Stimulated activated effector memory CD8-positive, alpha-beta T cell treated with anti-CD3 and anti-CD28 coated beads, Interleukin-12 subunit alpha, Interleukin-12 subunit beta, amount 100 ng/mL, for 72 hours (primary cell): ENCODE measurements at regions not wholly inside any gene's neighbourhood (a gene's known extent, or its start where the extent isn't known, plus 50 kb on each side); places are given as distances from the start of the nearest gene placed in this dataset.

Experiments
- ATAC-seq: fragments of 150-1000 bp; cut with Tn5 transposase; 2 replicates; pipeline ENCODE4 v1.10.0; 2021
- DNase-seq, 2 donors: peaks; one replicate each; pipeline ENCODE4 v3.0.0; 2021 to 2022; ENCODE audit warnings: low spot score in 2 of 2
- H3K27ac Mint-ChIP-seq: one replicate; pipeline ENCODE4 v1.8.0; 2022; ENCODE audit warnings: mild to moderate bottlenecking, mixed read lengths
- H3K36me3 Mint-ChIP-seq: one replicate; pipeline ENCODE4 v1.8.0; 2022; ENCODE audit warnings: mild to moderate bottlenecking, mixed read lengths
- H3K4me1 Mint-ChIP-seq: one replicate; pipeline ENCODE4 v1.8.0; 2022; ENCODE audit warnings: mixed read lengths
- H3K4me3 Mint-ChIP-seq: one replicate; pipeline ENCODE4 v1.8.0; 2022; ENCODE audit warnings: mild to moderate bottlenecking, mixed read lengths
- H3K9me3 Mint-ChIP-seq: one replicate; pipeline ENCODE4 v1.8.0; 2022; ENCODE audit warnings: mixed read lengths

DNA sequence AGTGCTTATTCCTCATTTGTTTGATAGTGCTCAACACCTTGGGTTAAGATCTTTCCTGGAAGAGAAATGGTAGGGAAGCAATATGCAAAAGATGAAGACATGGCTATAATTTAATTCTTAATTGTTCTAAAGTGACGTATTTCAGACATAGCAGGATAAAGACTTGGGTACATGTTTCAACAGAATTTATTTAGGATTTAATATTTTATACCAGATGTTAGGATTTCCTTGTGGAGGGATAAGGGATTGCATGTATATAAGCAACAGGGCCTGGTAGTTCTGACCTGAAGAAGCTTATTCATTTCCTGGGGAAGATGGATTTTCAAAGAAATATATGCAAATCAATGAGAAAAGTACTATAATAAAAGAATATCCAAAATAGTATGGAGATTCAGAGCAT, 163.8 kb downstream of the FAT3 start:
- no peaks in the 10 kb centered on the region for H3K4me1 Mint-ChIP-seq
- H3K36me3 Mint-ChIP-seq = no peaks in the 10 kb centered on the region
- peaks cover 10% of the 10 kb centered on the region for H3K9me3 Mint-ChIP-seq
- no peak overlapping the region for H3K4me3 Mint-ChIP-seq
- no peak overlapping the region for H3K27ac Mint-ChIP-seq
- no peak for ATAC-seq
- DNase-seq = no peak

DNA sequence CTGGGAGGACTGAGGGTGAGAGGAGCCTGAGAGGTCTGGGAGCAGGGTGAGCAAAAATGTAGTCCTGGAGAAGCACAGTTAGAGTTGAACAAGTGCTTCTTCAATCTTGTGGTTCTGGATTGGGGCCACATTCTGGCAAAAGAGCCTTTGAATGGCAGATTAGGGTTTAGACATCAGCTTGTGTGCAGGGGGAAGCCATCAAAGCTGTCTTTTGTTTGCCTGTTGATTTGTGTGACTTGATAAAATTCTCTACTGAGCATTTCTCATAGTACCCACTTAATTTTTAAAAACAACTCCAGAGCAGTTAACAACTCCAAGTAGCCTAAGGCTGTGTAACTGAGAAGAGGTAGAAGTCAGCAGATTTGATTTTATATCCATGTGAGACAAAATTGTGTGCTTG, 166.2 kb downstream of the FAT3 start:
- ATAC-seq (no peak), DNase-seq (no peak)
- no peaks in the 10 kb centered on the region for H3K36me3 Mint-ChIP-seq
- peaks cover 11% of the 10 kb centered on the region for H3K9me3 Mint-ChIP-seq
- H3K4me3 Mint-ChIP-seq = no peak overlapping the region
- H3K4me1 Mint-ChIP-seq = no peaks in the 10 kb centered on the region
- no peak overlapping the region for H3K27ac Mint-ChIP-seq

DNA sequence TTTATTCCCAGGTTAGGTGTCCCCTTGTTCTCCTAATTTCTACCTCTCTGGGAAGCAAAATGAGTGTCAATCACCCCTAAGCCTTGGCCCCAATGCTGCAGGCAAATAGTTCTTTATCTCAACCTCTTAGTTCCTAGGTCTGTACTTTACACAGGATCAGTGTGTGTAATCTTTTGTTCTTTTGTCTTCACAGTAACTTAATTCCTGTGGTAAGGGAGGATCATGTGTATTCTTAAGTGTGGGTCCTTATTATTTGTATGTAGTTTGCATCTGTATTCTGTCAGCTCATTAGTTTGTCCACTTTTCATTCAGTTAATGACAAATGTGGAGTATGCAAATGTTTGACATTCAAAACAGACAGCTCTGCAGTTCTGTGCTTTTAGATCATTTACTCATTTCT, 166.7 kb downstream of the FAT3 start:
- H3K36me3 Mint-ChIP-seq = no peaks in the 10 kb centered on the region
- no peak overlapping the region for H3K27ac Mint-ChIP-seq
- H3K4me3 Mint-ChIP-seq = no peak overlapping the region
- ATAC-seq (no peak), DNase-seq (no peak)
- no peaks in the 10 kb centered on the region for H3K4me1 Mint-ChIP-seq
- H3K9me3 Mint-ChIP-seq = peaks cover 13% of the 10 kb centered on the region

DNA sequence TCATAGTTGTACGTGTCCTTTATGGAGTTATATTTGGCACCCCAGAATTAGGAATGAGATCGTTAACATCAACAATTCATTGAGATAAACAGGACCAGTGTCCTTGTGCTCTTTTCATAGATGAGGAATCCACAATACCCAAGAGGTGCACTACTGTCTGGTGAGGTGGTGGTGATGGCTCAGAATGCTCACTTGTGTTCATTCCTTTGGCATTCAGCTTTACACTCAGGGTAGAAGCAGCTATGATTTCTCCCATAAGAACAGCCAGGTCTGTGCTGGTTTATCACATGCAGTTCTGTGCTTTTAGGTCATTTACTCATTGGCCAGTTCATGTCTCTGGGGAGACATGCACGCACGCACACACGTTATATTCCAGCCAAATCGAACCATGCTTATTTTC, 167.2 kb downstream of the FAT3 start:
- ATAC-seq = no peak
- H3K4me3 Mint-ChIP-seq = no peak overlapping the region
- no peak overlapping the region for H3K27ac Mint-ChIP-seq
- H3K9me3 Mint-ChIP-seq = peaks cover 13% of the 10 kb centered on the region
- H3K4me1 Mint-ChIP-seq = no peaks in the 10 kb centered on the region
- H3K36me3 Mint-ChIP-seq = no peaks in the 10 kb centered on the region
- DNase-seq = no peak

DNA sequence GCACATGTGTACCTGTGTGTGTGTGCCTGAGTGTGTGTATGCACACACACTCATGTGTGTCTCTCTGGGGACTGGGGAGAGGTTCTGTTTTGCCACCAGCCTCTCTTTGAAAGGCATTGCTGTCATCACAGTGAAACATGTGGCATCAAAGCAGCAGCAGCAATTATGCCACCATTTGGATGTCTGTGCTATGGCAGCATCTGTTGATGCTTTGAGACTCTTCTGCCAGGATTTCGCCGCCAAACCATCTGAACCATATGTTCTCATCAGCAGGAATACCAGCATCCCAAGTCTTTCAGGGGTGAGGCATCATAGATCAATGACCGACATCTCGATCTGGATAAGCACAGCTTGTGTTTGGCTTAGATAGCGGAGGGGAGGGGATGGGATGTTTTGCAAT, 168.6 kb downstream of the FAT3 start:
- H3K9me3 Mint-ChIP-seq = peaks cover 14% of the 10 kb centered on the region
- no peak overlapping the region for H3K4me3 Mint-ChIP-seq
- no peak overlapping the region for H3K27ac Mint-ChIP-seq

DNA sequence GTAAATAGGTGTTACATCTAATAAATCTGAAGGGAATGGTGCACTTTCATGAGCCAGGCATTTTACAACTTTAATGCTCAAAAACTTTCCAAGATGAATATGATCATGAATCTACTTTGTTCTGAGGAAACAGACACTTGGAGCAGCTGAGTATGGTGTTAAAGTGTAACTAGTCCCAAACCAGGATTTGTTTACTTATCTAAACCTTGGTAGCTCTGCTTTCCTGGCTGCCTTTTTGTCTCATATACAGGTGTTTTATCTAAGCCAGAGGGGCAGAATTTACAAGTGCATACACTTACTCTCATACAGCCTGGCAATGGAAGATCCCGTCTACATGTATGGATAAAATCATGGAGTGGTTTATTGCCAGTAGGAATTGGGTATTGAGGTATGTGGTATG, 171.5 kb downstream of the FAT3 start:
- peaks cover 13% of the 10 kb centered on the region for H3K9me3 Mint-ChIP-seq
- ATAC-seq (no peak), DNase-seq (no peak)
- no peaks in the 10 kb centered on the region for H3K4me1 Mint-ChIP-seq
- H3K36me3 Mint-ChIP-seq = no peaks in the 10 kb centered on the region
- no peak overlapping the region for H3K27ac Mint-ChIP-seq
- H3K4me3 Mint-ChIP-seq = no peak overlapping the region

More for the DNA sequence above, 168.6 kb downstream of the FAT3 start:
- Mint-ChIP-seq H3K4me1 (no peaks in the 10 kb centered on the region), H3K36me3 (no peaks in the 10 kb centered on the region)
- ATAC-seq (no peak), DNase-seq (no peak)

DNA sequence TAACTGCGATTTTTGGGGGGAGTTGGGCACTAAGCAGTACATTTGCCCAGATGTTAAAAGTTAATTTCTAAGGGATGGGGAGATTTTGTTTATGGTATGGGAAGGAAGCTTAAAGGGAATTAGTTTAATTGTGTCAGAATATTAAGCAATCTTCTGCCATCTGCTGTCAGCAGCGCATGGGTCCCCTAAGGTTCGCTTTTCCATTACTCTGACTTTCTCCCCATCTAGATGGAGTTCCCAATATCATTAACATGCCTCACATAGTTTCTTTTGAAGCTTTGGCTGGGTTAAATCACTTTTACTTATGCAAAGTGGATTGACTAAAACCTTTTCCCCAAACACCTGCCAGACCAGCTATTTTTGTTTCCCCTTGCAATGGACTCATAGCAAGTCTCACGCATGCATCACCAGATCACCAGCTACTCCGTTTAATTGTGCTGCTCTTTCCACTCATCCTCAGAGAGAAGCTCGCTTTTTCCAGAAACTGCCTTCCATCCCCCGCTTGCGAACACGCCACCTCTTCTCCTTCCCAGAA, 172.7 kb downstream of the FAT3 start:
- no peak for ATAC-seq
- Mint-ChIP-seq H3K36me3 (no peaks in the 10 kb centered on the region), H3K4me1 (no peaks in the 10 kb centered on the region), H3K4me3 (no peak overlapping the region), H3K9me3 (peaks cover 16% of the 10 kb centered on the region), H3K27ac (no peak overlapping the region)
- no peak for DNase-seq

DNA sequence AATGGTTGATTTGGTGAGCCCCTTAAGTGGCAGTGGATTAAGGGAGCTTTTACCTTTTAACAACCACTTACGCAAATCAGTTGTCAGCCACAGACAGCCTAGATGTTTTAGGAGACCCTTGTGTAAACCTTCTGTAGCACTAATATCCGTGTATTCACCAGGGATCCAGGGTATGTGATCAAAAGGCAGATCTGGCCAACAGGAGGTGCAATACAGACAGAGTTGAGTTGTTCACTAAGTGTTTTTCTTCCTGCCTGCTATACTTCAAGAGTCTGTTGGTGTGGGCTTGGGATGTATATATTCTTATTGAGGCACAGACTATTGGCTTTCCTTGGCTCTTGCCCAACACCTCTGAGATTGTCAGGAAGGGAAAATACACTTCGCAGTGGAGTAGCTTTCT, 175.1 kb downstream of the FAT3 start:
- DNase-seq (no peak), ATAC-seq (no peak)
- H3K27ac Mint-ChIP-seq = no peak overlapping the region
- H3K4me3 Mint-ChIP-seq = no peak overlapping the region
- no peaks in the 10 kb centered on the region for H3K4me1 Mint-ChIP-seq
- no peaks in the 10 kb centered on the region for H3K36me3 Mint-ChIP-seq
- H3K9me3 Mint-ChIP-seq = peaks cover 16% of the 10 kb centered on the region

DNA sequence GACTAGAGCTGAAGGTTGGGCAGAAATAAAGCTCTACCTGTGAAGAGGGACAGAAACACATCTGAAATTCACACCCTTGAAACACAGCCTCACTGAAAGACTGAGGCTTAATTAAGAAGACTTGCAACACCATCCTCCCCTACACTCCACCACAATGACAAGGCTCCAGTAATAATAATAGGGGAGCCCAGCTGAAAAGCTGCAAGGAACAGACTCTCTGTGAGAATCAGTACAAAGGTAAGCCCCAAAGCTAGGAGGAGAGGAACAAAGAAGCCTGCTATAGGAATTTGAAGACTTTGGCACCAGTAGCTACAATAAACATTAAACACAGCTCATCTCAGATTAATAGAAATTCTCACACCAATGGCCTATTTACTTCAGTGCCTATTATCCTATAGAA, 176.9 kb downstream of the FAT3 start:
- Mint-ChIP-seq H3K36me3 (no peaks in the 10 kb centered on the region), H3K9me3 (peaks cover 17% of the 10 kb centered on the region), H3K4me1 (no peaks in the 10 kb centered on the region), H3K27ac (no peak overlapping the region), H3K4me3 (no peak overlapping the region)
- DNase-seq (no peak), ATAC-seq (no peak)

DNA sequence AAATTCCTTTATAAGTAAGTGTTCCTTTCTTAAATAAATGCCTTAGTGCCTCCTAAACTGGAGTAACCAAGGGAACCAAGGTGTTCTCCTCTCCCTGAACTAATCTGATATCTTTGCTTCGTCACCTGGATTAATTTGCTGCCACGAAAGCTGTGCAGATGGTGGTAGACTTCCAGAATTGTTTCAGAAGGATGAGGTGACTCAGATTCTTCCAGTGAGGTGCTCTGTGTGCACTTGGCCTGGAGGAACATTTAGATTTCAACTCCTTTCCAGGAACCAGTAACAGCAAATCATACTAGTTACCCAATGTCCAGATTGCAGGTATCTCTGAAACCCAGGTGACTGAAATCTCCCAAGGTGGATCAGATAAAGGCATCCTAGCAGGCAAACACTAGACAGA, 181.9 kb downstream of the FAT3 start:
- Mint-ChIP-seq H3K4me3 (no peak overlapping the region), H3K36me3 (no peaks in the 10 kb centered on the region), H3K4me1 (no peaks in the 10 kb centered on the region), H3K9me3 (peaks cover 12% of the 10 kb centered on the region), H3K27ac (no peak overlapping the region)
- ATAC-seq (no peak), DNase-seq (no peak)

DNA sequence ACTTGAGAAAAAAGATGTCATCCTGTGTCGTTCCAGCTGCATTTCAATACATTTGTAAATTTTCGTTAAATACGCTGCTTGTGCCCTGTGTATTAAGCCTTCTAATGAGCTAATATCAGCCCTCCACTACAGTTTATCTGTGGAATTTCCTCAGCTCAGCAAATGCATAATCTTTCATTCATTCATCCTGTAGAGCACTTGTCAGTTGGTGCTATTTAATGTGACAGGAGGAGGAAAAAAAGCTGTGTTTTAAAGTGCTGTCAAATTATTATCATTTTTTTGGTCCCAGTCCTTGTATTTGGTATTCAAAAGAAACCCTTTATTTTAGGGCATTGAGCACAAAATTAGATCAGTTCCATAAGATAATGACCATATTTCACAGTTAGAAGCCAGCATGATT, 184.7 kb downstream of the FAT3 start:
- no peaks in the 10 kb centered on the region for H3K36me3 Mint-ChIP-seq
- no peak for DNase-seq
- ATAC-seq = no peak
- H3K9me3 Mint-ChIP-seq = peaks cover 6% of the 10 kb centered on the region
- no peak overlapping the region for H3K27ac Mint-ChIP-seq
- H3K4me3 Mint-ChIP-seq = no peak overlapping the region
- no peaks in the 10 kb centered on the region for H3K4me1 Mint-ChIP-seq

DNA sequence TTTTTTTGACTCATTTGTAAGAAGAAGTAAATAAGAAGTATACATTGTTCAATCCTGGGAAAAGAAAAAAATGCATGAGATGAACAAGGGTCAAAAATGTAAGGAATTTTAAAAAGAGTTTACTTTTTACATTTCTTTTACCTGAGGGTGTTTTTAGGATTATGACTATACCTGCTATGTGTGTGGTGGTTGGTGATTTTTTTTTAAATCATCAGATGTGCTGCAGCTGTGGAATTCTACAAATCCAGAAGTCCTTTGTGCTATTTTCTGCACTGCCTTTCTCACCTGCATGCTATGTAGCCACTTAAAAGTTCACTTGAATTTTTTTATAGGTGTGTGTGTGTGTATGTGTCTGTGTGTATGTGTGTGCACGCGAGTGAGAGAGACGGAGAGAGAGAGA, 185.3 kb downstream of the FAT3 start:
- H3K4me1 Mint-ChIP-seq = no peaks in the 10 kb centered on the region
- H3K27ac Mint-ChIP-seq = no peak overlapping the region
- no peak for ATAC-seq
- no peaks in the 10 kb centered on the region for H3K36me3 Mint-ChIP-seq
- DNase-seq = no peak
- no peak overlapping the region for H3K4me3 Mint-ChIP-seq
- peaks cover 4% of the 10 kb centered on the region for H3K9me3 Mint-ChIP-seq

DNA sequence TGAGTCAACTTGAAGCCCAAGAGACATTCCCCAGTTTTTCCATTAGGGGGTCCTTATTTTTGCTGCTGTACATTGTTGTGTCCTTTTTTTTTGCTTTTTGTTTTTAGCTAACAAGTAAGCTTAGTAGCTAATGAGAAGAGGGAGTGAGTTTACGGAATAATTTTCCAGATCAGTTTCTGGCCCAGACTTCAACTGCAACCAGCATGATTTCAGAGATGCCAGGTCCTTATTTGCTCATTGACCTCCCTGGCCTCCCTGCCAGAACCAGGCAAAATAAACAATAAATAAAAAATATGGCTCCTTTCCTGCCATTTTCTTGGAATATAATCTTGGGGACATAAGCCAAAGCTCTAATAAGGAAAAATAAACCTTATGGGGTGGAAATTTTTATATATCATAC, 185.9 kb downstream of the FAT3 start:
- ATAC-seq = no peak
- Mint-ChIP-seq H3K4me1 (no peaks in the 10 kb centered on the region), H3K9me3 (peaks cover 2% of the 10 kb centered on the region), H3K4me3 (no peak overlapping the region), H3K27ac (no peak overlapping the region), H3K36me3 (no peaks in the 10 kb centered on the region)
- DNase-seq = no peak

DNA sequence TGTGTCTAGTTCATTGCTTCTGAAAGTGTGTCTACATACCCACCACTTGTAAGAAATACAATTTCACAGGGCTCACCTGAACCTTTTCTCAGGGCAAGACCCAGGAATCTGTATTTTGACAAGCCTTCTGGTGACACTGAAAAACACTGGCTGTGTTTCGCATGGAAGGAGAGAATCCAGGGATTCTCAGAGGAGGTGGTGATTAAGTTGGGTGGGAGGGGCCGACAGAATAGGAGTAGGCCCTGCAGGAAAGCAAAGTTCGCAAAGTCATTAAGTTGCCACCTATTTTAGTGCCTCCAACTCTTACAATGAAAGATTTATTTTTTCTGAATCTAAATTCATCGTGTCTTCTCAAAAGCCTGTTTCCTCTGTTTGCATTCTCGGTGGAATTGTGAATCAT, 186.8 kb downstream of the FAT3 start:
- Mint-ChIP-seq H3K27ac (no peak overlapping the region), H3K9me3 (peaks cover 2% of the 10 kb centered on the region), H3K4me1 (no peaks in the 10 kb centered on the region), H3K36me3 (no peaks in the 10 kb centered on the region), H3K4me3 (no peak overlapping the region)
- DNase-seq (no peak), ATAC-seq (no peak)

DNA sequence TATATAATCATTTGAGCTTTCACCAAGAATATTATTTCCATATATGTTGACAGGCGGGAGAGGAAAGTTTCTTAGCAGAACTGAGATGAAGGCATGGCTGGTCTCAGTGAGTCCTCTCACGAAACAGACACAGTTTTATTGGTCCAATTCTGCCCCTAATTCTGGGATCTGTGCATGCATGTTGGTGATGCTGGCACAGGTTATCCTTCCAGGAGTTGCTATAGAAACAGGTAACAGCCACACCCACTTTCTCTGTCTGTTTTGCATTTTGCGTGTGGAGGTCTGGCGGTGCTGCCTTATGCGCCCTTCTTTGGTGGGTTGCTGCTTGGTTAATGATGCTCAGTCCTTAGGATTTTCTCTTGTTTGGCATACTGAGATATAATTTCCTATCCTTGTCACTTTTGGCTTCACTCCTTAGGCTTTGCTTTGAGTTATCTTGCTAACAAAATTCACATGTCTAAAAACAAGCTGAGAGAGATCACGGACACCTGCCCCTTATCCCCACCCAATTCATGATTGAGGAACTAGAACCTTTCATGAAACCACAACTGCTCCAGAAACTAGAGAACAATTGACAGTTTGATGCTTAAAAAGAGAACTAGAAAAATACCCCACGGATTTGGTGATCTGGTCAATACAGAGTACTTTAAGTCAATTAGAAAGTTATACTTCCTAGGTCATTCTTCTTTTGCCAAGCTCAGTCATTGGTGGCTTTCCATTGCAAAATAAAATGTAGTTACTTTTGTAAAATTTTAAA, 189.3 kb downstream of the FAT3 start:
- H3K9me3 Mint-ChIP-seq = peaks cover 2% of the 10 kb centered on the region
- H3K4me3 Mint-ChIP-seq = no peak overlapping the region
- H3K27ac Mint-ChIP-seq = no peak overlapping the region
- H3K4me1 Mint-ChIP-seq = no peaks in the 10 kb centered on the region
- no peaks in the 10 kb centered on the region for H3K36me3 Mint-ChIP-seq
- ATAC-seq (no peak), DNase-seq (no peak)

DNA sequence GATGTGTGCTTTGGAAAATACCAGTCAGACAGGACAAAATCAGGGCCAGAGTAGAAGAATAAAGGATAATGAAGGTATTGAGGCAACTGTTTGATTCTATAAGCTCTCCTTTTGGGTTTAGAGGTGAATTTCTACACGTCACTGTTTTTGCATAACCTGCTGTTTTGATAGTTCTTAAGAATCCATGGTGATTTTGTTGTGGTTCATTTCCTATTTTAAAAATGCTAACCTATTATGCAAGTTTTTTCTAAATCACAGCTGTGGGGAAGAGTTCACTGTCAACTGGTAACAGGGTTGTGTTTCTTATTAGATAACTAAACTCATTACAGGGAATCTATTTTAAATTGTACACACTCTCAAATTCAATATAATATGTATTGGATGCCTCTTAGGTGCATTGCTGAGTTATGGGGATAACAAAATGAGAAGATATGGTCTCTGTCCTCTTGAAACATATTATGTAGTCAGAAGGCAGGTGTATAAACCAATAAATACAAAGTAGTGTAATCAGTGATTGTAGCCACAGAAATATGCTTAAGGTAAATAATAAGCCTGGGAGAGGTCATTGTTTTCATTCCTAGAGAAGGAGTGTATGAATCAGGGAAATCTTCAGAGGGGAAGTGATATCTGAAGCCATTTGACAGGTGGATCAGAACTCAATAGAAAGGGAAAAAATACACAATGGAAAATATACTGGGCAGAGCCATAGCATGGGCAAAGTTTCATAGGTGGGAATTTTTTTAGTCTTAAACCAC, 192.5 kb downstream of the FAT3 start:
- ATAC-seq (no peak), DNase-seq (no peak)
- no peak overlapping the region for H3K4me3 Mint-ChIP-seq
- H3K9me3 Mint-ChIP-seq = peaks cover under 1% of the 10 kb centered on the region
- no peak overlapping the region for H3K27ac Mint-ChIP-seq
- no peaks in the 10 kb centered on the region for H3K4me1 Mint-ChIP-seq
- no peaks in the 10 kb centered on the region for H3K36me3 Mint-ChIP-seq
